Stimulated activated CD8-positive, alpha-beta memory T cell treated with anti-CD3 and anti-CD28 coated beads, Interleukin-2, amount 100 ng/mL, for 48 hours (primary cell): ENCODE measurements at regions not wholly inside any gene's neighbourhood (a gene's known extent, or its start where the extent isn't known, plus 50 kb on each side); places are given as distances from the start of the nearest gene placed in this dataset.

Source experiments
- DNase-seq, 2 donors: peaks; one replicate each; pipeline ENCODE4 v3.0.0-alpha.2; 2020; ENCODE audit warnings: low read depth in 2 of 2

DNA sequence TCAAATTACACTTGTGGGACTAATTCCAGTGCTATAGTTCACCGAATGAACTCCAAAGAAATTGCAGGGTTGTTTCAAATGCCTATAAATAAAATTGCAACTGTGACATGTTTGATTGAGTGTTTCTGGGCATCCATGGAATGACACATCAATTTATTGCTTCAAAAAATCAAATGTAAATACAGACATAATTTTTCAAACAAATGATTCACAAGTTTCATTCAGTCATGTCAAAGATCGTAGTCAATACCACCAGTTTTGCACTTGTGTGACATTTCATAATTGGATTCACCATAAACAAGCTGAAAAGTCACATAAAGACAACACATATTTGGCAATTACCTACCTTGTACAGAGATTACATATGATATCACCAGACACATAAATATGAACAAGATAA is 350.8 kb downstream of the CDH2 start:
- DNase-seq: no peak

DNA sequence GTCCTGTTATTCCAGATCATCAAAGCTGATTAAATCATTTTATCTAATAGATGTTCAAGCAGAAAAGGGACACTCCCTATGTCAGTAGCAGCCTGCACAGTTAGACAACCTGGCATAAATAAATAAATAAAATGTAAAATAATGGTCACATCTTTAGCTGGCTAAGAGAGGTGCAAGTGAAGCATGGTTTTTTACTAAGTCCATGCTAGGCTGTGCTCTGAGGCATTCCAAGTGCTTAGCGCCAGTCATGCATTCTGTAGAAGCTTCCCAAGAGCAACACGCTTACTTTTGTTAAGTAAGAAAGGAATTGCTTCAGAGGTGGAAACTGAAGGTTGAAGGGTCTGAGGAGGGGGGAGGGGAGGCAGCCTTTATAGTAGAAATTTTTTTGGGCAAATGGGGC is 351.2 kb downstream of the CDH2 start:
- no peak for DNase-seq

DNA sequence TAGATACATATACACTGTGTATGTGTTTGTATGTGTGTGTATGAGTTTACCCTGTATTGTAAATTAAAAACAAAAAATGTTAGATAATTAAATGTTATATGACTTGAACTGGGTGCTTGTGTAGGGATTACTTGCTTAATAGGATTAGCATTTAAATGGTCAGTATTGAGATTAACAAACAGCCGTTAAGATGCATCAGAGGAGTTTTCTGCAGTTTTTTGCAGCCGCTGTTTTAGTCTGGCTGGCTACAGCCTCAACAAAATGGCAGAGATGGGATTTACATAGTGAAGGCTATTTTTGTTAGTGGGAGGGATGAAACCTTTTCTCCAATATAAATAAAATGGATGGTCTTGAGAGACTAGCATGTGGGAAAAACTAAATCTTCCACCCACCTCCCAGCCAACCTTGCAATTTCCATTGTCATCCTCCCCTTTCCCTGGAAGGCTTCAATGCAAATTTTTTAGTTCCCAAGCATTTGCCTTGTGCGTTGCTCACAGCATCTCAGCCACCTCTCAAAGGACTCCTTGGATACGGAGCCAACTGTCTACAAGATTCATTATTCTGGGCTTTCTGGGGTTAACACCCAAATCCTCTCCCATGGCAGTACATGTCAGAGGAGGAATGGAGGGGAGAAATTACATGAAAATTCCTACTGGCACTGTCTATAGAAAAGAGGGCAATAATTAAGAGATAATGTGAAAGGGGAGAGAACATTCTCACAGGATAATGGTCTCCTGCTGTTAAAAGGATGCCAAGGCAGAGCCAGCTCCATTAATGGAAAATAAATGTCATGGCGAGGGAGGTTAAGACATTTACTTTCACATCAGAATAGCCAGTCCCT is 351.9 kb downstream of the CDH2 start:
- no peak for DNase-seq

DNA sequence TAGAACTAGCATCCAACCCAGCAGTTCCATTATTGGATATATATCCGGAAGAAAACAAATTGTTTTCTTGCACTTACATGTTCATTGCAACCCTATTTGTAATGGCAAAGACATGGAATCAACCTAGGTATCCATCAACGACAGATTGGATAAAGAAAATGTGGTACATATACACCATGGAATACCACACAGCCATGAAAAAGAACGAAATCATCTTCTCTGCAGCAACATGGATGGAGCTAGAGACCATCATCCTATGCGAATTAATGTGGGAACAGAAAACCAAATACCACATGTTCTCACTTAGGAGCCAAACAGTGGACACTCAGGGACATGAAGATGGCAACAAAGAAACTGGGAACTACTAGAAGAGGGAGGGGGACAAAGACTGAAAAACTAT is 352.7 kb downstream of the CDH2 start:
- no peak for DNase-seq

DNA sequence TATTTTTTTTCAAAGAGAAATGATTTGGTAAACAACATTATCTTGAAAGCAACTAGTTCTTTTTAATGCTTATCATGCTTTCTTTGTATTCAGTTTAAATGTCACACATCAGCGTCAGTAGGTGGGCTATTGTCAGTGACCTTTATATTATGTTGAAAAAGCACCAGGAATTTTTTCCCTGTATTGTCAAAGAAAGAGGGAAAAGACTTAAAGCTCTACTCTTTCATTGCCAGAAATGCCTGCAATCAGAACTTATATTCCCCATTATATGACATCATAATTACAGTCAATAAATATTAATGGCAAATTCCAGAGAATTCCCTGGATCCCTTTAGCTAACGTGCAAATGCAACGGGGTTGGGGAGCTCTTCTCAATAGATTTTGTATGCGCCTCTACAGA is 353.9 kb downstream of the CDH2 start:
- DNase-seq: no peak

DNA sequence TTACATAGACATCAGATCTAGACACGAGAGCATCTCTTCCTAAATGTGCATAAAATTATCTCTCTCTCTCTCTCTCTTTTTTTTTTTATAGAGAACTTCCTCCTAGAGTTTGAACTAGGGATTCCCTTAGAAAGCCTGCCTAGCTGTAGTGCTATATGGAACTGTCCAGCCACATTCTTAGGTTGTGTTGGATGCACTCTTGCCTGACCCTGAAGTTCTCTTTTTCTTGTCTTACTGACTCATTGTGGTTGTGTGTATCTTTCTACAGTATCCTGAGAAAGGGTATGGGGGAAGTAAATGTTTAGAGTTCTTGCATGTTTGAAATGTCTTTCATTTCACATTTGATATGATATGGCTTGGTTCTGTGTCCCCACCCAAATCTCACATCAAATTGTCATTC is 368.2 kb downstream of the CDH2 start:
- no peak for DNase-seq

DNA sequence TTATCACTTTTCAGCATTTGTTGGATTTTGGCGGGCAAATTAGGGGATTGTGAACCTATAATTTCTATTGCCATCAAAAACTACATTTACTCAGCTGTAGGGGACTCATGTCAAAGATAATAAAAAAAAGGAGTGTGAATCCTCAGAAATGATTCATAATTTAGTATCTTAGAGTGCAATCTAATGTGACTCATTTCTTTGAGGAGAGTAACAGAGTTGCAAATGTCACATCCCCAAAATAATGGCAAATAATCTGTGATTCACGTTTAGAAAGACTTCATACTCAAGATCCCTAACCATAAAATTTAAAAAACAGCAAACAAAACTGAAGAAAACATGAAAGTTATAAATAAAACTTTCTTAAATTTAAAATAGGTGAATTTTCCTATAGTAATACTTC is 373.0 kb downstream of the CDH2 start:
- no peak for DNase-seq

DNA sequence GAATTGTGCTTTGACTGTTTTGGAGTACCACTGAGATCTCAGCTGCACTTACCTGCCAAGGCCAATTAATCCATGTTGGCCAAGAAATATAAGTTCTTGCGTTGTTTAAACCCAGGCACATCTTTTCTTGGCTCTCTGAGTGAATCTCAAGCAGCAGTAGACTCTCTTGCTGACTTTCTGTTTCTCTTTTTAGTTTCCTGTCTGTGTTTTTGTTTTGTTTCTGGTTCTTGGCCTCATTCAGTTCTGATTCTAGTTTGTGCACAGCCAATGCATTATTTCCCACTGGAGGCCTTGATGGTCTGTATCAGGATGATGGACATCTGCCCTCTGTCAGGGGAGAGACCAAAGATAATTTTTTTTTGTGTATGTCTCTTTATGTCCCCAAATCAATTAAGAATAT is 379.4 kb downstream of the CDH2 start:
- DNase-seq: no peak

DNA sequence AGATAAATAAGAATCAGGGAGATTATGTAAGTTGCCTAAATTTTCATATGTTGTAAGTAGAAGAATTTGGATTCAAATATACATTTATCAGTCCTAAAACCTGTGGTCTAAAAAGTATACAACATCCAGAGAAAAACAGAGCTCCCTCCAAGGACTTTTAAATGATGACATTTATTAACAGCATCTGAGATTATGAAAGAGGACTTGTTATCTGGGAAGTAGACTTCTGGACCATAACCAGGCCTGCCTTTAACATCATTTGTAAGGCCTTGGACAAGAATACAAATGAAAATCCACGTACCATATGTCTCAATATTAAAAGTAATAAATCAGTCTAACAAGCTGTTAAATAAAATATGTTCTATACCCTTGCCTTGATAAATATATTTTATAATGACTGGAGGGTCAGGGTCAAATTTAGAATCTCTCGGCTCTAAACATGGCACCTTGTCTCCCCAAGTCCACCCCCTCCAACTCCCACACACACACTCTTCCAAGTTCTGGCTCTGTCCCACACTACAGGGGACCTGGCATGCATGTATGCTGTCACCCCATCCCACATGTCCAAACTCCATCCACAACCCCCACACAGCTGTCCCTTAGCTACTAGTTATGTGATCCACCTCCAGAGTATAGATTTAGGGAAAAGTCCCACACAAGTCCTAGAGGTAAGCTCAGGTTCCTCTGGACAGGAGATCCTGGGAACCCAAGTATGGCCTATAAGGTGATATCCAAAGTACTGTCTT is 382.6 kb downstream of the CDH2 start:
- DNase-seq: no peak

DNA sequence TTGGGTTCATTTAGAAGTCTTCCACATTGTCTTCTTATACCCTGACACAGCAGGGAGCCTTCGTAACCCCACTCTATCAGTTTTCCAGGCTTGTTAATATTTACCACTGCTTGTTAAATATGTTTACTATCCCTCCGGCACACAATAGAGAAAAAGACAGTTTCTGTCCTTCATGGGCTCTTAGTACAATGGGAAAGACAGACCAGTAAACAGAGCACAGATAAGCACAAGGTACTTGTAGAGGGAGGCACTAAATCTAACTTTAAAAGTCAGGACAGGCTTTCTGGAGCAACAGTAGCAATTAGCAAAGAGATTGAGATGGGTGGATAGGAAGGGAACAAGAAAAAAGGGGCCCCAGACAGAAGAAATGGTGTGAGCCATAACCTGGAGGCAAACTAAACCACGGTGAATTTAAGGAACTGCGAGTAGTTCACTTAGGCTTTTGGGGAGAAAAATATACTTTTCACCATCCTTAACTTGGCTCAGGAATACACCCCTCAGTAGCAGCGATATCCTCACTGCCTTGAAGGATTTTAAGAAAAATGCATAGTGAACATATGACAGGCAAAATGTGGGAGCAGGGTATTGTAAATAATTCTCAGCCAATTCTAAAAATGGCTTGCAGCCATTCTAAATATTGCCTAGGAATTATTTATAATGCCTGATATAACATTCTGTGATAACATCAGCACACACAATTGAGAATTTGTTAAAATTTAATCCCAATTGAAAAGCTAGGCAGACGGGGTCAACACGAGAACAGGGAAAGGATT is 383.7 kb downstream of the CDH2 start:
- no peak for DNase-seq

DNA sequence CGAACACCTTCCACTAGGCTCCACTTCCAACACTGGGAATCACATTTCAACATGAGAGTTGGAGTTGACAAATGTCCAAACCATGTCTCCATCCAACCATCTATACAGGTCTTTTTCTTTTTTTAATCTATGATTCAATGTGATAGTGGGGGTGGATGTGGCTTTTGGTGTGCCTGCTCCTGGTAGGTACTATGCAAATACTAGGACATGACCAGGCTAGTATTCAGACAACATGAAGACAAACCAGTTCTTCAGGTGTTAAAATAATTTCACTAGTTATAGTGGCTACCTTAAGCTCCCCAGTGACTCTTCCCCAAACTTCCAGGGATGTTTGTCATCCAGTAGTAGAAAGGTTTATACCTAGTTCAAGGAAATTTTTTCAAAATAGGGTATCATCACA is 387.5 kb downstream of the CDH2 start:
- no peak for DNase-seq

DNA sequence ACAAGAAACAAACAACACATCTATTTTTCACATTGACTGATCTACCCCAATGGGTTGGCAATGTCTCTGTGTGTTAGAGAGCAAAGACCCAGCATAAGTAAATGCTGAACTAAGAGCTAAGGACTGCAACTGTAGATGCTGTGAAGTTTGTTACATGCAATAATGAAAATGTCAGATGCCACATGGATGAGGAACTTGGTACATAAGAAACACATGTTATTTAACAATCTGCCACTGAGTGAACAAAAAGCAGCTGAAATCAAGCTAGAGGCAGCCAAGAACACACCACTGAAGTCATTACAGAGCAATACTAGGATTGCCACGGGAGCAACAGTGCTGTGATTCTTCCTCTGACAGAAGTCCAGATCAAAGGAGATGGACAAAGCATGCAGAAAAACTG is 389.4 kb downstream of the CDH2 start:
- no peak for DNase-seq

DNA sequence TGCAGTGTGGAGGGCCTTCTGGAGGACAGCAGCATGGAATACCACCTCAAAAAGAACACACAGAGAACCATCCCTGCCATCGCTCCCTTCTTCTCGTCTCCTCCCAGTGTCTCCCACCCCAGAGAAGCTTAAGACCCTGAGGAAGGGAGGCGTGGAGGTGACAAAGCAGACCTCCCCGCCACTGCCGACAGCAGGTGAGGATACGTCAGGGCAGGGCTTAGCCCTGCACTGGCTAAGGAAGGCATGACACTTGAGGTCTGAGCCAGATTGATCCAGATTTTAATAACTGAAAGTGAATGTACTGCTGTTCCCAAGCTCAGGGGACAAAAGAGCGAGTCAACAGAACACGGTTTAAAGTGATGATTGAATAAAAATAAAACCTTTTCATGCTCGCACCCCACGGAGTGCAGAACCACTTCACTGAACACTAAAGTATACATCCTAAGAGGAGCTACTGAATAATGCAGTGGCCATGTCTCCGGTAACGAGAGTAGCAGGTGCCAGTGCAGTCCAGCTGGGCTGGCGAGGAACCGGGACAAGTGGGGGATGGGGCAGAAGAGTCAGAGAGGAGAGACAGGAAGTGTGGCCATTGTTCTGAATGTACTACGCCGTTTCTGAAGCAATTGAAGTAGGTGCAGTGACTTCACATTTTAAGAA is 391.0 kb downstream of the CDH2 start:
- DNase-seq: no peak

DNA sequence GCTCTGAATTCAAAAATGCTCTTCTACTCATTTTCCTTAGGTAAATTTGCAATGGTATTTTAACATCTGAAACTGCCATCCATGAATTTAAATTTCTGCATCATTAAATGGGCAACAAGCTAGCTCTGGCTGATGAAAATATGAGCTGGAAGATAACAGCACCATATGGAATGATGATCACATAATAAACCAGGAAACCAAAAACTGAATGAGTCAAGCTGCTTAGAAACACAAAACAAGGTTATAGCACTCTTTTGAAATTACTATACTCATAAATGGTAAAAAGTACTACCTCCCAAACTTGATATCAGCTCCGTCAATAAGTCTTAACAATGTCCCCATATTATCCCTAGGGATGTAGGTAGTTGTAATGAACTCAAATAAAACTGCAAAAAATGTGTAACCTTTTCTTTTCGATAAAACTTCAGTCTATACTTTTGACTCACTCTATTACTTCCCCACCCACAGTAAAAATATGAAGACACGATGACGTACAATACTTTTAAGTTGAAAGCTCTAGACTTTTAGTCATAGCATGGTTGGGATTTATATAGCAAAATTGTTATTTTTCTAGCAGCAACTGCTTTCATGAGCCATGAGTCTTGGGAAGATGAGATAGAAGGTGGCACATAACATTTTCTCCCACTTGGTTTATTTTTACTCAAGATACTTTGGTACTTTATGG is 396.7 kb downstream of the CDH2 start:
- no peak for DNase-seq

DNA sequence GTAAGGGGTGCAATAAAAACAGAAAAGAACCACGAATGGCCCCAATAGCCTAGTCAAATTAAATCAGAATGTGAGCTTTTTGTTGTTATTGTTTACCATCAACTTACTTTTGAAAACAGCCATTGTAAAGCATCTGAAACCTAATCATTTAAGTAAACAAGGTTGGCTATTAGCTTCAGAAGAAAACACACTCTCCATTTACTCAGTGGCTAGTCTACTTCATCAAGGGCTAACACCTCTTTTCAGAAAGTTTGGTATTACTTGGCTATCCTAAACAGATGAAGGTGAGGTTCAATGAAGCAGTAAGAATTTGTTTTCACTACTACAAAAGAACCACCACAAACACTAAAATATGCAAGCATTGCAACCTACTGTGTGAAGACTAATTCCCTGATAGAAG is 398.0 kb downstream of the CDH2 start:
- DNase-seq: no peak

DNA sequence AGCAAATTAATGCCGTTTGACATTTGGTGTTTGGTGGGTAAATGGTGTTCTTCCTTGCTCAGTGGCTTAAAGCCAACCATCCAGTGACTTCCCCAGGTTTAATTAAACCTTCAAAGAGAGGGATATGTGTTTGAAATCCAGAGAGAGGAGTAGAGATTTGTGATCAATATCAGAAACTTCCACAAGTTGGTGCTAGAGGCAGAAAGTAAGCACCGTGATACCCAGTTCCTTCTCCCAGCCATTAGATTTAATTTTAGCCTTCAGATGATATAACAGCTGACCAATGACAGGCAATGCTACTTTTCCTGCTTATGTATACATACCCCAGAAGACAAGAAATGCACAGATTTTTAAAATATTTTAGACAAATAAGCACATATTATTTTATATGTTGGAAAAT is 398.5 kb downstream of the CDH2 start:
- no peak for DNase-seq

DNA sequence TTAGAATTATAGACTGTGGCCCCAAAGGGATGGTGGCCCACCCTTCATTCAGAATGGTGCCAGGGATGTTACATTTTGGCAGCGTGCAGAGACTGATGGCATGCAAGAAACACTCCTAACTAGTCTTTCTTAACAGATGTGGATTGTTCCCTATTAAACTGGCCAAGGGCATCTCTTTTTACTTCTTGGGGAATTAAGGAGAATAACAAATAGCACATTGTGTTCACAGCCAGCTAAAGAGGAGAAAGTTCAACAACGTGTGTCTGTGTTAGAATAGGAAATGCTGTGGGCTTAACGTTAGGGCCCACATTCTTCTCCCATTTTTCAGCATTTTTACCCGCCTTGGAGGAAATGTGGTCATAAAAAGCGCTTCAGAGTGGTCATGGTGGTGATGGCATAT is 404.8 kb downstream of the CDH2 start:
- DNase-seq: no peak

DNA sequence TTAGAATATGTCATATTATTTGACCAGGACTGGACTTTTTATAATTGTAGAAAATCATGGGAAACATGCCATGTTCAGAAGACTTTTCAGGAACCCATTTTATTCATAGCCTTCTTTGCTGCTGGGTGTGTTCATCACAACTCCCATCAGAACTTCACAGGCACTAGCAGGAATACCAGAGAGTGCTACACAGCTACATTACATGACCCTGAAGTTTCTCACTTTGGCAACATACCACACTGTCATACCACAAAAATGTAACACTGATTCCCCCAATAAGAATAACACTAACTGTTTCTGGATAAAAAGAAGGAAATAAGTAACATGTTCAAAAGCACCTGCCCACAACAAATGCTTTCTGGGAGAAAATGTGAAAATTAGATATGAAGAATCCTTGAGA is 405.4 kb downstream of the CDH2 start:
- DNase-seq: no peak

DNA sequence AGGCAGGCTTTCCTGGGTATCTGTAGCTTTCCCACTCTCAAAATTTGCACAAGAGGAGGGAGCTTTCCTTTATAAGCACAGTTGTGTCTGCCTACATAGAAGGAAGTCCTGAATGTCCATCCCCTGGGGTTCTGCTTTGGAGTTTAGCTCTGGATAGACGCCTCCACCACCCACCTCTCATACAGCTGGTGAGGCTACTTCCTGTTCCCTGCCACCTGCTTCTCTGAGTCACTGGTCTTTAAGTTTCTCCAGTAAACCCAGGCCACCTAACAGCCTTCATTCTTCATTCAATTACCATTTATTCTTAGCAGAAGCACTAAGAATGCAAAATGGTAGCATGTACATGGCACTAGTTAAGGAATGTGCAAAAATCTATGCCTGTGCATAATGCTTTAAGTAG is 407.8 kb downstream of the CDH2 start:
- DNase-seq: no peak

DNA sequence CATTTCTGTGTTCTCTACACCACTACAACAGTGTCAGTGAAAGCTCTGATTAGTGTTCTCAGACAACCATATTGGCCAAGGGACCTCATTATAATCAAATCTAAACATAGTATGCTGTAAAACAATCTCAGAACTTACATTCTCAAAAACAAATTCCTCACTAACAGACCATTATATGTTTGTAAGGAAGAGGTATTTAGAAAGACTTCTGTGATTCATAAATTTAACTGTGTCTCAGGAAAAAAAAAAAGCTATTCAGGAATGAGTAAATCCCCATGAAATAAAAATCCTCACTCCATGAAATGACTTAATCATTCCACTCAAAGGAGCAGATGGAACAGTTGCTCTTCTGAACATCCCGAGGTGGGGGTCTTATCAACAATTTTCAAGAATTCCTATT is 413.0 kb downstream of the CDH2 start:
- no peak for DNase-seq

DNA sequence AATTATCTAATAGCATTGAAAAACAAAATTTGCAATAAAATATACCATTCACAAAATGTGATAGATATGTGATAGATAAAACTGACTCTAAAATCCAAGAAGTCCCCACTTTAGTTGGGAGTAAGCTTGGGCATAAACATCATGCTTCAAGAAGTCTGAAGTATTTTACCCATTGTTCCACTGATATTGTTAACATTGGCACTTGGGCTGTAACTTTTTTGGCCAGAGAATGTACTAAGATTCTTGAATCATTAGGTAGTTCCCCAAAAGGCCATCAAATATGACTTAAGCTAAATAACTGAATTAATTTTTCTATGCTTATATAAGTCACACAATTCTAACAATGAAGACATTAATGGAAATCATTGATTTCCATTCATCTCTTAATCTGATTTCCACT is 413.6 kb downstream of the CDH2 start:
- DNase-seq: no peak

DNA sequence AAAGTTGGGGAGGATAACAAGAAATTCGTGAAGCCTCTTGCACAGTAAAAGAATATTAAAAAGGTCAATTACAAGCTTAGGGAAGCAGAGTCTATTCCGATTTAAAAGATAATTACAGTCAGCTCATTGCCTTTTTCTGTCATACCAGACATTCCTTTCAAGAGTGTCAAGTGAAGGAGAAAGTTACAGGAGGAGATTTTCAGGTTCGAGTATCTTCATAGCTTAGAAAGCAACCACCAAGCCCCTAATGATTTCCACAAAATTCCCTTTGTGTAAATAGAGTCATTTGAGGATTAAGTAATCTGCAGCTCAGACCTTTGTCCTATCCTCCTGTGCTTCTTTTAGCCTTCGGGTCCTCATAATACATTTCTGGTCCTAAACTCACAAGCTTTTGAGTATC is 414.9 kb downstream of the CDH2 start:
- no peak for DNase-seq
